B cell (primary cell): ENCODE measurements at regions not wholly inside any gene's neighbourhood (a gene's known extent, or its start where the extent isn't known, plus 50 kb on each side); places are given as distances from the start of the nearest gene placed in this dataset.

ENCODE experiments used
- CTCF ChIP-seq: fragments of 200-600 bp; IDR thresholded peaks from one replicate; pipeline ENCODE4 v1.8.0; 2022; ENCODE audit warnings: antibody characterized with exemption, mild to moderate bottlenecking
- EZH2 ChIP-seq: IDR thresholded peaks from 2 replicates; pipeline ENCODE4 v1.6.1; 2012; ENCODE audit warnings: borderline replicate concordance, low read depth, mild to moderate bottlenecking, moderate library complexity, low read length; ENCODE audit not compliant: insufficient read depth, poor library complexity, severe bottlenecking

- no peak for TF ChIP-seq EZH2
- no peak for TF ChIP-seq CTCF
These were observed 123.9 kb upstream of the COL1A2 start for GRCh38 chr7:94270772-94271171.
